ENCODE measurements at regions not wholly inside any gene's neighbourhood (a gene's known extent, or its start where the extent isn't known, plus 50 kb on each side); places are given as distances from the start of the nearest gene placed in this dataset.

DNA sequence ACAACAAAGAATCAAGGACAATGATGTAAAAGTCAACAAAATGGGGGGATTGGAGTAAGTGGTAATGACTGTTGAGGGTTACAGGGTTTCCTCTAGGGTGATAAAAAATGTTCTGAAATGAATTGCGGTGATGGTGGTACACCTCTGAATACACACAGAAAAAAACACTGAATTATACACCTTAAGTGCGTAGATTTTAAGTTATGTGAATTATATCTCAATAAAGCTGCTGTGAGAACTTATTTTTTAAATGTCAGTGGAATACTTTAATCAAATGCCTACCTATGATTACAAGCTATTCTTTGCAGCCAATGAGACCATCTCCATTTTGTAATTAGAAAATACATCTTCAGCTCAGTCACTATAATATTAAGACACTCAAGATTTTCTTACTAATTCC lies 53.5 kb downstream of the ZNF608 start:
- no peaks in the 10 kb centered on the region for H3K9me3 Mint-ChIP-seq (ENCODE audit: insufficient read depth)
- DNase-seq (no peak), ATAC-seq (no peak)
- H3K4me3 Mint-ChIP-seq, result no peak overlapping the region
- H3K27ac Mint-ChIP-seq, result no peak overlapping the region
- H3K27me3 Mint-ChIP-seq (ENCODE audit: low read depth), result peaks cover 3% of the 10 kb centered on the region
- ChIA-PET CTCF (no interaction called here), POLR2A (no interaction called here)
- no peaks in the 10 kb centered on the region for H3K4me1 Mint-ChIP-seq (ENCODE audit: low read depth)
- H3K36me3 Mint-ChIP-seq (ENCODE audit: low read depth), result no peaks in the 10 kb centered on the region

DNA sequence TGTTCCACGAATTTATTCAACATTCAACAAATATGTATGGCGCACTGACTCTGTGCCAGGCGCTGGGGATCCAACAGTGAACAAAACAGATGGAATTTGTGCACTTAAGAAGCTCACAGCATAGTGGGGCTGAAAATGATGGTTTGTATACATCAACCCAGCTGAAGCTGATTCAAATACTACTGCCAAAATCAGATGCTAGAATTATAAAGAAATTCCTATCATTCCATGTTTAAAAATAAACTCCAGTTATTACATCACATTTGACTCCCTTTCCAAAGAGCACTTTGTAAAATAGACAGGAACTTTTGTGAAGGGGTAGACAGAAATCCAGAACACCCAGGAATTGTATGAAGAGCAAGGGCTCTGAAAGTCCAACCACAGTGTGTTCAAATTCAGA lies 54.1 kb downstream of the ZNF608 start:
- no peak overlapping the region for H3K27ac Mint-ChIP-seq
- no peaks in the 10 kb centered on the region for H3K4me1 Mint-ChIP-seq (ENCODE audit: low read depth)
- CTCF ChIA-PET, result no interaction called here
- POLR2A ChIA-PET, result no interaction called here
- no peaks in the 10 kb centered on the region for H3K36me3 Mint-ChIP-seq (ENCODE audit: low read depth)
- no peak for DNase-seq
- no peak for ATAC-seq
- H3K4me3 Mint-ChIP-seq, result no peak overlapping the region
- no peaks in the 10 kb centered on the region for H3K9me3 Mint-ChIP-seq (ENCODE audit: insufficient read depth)
- peaks cover 3% of the 10 kb centered on the region for H3K27me3 Mint-ChIP-seq (ENCODE audit: low read depth)

DNA sequence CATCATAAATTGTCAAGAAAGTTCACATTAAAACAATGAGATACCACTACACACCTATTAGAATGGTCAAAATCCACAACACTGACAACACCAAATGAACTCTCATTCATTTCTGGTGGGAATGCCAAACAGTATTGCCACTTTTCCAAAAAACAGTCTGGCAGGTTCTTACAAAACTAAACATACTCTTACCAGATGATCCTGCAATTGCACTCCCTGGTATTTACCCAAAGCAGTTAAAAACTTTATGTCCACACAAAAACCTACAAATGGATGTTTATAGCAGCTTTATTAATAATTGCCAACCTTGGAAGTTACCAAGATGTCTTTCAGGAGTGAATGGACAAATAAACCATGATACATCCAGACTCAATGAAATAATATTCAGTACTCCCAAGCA lies 56.8 kb downstream of the ZNF608 start:
- no peaks in the 10 kb centered on the region for H3K4me1 Mint-ChIP-seq (ENCODE audit: low read depth)
- no peaks in the 10 kb centered on the region for H3K36me3 Mint-ChIP-seq (ENCODE audit: low read depth)
- ChIA-PET CTCF (no interaction called here), POLR2A (no interaction called here)
- H3K4me3 Mint-ChIP-seq, result no peak overlapping the region
- H3K9me3 Mint-ChIP-seq (ENCODE audit: insufficient read depth), result no peaks in the 10 kb centered on the region
- no peak overlapping the region for H3K27ac Mint-ChIP-seq
- peaks cover 3% of the 10 kb centered on the region for H3K27me3 Mint-ChIP-seq (ENCODE audit: low read depth)
- ATAC-seq (no peak), DNase-seq (no peak)

DNA sequence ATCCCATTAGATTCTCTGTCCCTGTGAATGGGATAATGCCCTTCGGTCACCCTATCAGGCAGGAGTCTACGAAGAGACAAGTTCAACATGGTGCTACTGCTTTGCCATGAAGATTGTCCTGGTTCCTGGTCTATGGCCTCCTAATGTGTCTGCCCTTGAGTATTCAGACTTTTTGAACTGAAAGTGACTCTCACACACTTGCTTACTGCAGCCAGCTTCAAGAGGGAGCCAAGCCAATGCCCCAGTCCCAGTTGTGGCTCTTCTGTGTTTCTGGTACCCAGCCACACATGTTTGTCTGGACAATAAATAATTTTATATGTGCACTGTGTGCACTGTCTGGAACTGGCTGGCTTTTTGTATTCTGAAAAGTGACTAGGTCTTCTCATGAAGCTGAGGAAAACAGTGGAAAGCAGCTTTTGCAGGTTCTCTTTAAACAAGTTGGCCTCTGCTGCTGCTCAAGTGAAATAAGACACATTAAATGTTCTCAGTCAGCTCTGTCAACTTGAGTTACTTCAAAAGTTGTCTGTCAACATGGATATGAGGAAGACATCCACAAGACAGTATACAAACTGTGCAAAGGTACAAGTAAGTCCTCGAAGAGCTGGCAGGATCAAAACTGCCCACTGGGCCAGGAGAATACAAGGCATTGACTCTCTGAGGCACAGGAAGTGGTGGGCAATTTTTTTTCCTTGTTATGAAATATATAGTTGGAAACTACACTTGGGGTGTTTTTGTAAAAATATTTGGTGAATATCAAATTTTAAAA lies 60.0 kb downstream of the ZNF608 start:
- POLR2A ChIA-PET, result no interaction called here

DNA sequence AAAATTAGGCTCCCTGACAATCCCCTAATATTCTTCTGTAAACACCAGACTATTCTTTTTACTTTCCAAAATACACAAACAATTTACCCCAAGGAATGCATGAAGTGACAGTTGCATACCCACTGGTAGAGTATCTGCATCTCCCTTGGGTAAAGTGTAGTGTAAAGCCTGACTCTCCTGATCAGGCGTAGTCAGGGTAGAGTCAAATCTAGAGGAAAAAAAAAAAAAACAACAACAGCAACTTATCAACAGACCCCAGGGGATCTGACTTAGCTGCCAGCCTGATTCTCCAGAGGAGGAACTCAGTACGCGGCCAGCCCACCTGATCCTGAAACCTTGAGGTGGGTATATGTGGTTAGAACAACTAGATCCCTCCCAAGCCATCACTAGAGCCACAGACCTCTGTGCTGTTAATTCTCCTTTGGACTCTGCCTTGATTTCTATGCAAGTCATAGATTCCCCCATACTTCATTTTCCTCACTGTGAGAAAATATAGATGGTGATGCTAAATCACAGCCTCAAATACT lies 61.0 kb downstream of the ZNF608 start:
- CTCF ChIA-PET, result no interaction called here
- H3K4me1 Mint-ChIP-seq (ENCODE audit: low read depth), result no peaks in the 10 kb centered on the region
- no peak for DNase-seq
- no peak overlapping the region for H3K27ac Mint-ChIP-seq
- peaks cover 4% of the 10 kb centered on the region for H3K9me3 Mint-ChIP-seq (ENCODE audit: insufficient read depth)
- peaks cover 1% of the 10 kb centered on the region for H3K27me3 Mint-ChIP-seq (ENCODE audit: low read depth)
- H3K36me3 Mint-ChIP-seq (ENCODE audit: low read depth), result no peaks in the 10 kb centered on the region
- ATAC-seq, result no peak
- POLR2A ChIA-PET, result no interaction called here
- no peak overlapping the region for H3K4me3 Mint-ChIP-seq

More for the DNA sequence above, 60.0 kb downstream of the ZNF608 start:
- Mint-ChIP-seq H3K36me3 (ENCODE audit: low read depth) (no peaks in the 10 kb centered on the region), H3K4me1 (ENCODE audit: low read depth) (no peaks in the 10 kb centered on the region), H3K4me3 (no peak overlapping the region), H3K27ac (no peak overlapping the region), H3K9me3 (ENCODE audit: insufficient read depth) (no peaks in the 10 kb centered on the region), H3K27me3 (ENCODE audit: low read depth) (peaks cover 1% of the 10 kb centered on the region)
- CTCF ChIA-PET, result no interaction called here
- DNase-seq, result no peak
- no peak for ATAC-seq

DNA sequence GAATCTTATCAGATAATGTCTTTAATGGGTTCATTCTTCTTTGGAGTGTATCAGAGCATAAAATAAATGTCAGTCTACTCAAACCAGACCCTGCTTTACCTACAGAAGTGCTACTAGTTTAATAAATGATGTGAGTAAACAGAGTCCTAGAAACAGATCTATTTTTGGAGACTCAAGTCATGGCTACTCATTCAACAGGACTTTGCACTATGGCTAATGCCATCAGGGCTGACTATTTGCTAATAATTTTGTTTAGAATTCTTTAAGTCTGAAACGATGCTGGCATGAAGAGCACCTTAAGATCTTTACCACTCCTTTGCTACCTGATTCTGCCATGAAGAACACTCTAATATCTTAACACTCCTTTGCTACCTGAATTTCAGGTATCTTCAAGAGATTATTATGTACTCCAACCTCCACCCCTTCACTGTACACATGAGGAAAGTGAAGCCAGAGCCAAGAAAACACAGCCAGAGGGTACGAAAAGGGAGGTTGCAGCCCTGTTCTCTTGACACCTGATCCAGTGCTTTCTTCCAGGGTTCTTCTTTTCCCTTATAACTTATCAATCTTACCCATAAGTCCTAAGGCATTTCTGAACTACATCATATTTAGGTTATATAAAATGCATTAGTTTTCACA lies 62.4 kb downstream of the ZNF608 start:
- H3K27me3 Mint-ChIP-seq (ENCODE audit: low read depth), result peaks cover 1% of the 10 kb centered on the region
- DNase-seq (no peak), ATAC-seq (no peak)
- H3K27ac Mint-ChIP-seq, result no peak overlapping the region
- H3K36me3 Mint-ChIP-seq (ENCODE audit: low read depth), result no peaks in the 10 kb centered on the region
- ChIA-PET CTCF (no interaction called here), POLR2A (no interaction called here)
- peaks cover 4% of the 10 kb centered on the region for H3K9me3 Mint-ChIP-seq (ENCODE audit: insufficient read depth)
- H3K4me1 Mint-ChIP-seq (ENCODE audit: low read depth), result no peaks in the 10 kb centered on the region
- H3K4me3 Mint-ChIP-seq, result no peak overlapping the region

DNA sequence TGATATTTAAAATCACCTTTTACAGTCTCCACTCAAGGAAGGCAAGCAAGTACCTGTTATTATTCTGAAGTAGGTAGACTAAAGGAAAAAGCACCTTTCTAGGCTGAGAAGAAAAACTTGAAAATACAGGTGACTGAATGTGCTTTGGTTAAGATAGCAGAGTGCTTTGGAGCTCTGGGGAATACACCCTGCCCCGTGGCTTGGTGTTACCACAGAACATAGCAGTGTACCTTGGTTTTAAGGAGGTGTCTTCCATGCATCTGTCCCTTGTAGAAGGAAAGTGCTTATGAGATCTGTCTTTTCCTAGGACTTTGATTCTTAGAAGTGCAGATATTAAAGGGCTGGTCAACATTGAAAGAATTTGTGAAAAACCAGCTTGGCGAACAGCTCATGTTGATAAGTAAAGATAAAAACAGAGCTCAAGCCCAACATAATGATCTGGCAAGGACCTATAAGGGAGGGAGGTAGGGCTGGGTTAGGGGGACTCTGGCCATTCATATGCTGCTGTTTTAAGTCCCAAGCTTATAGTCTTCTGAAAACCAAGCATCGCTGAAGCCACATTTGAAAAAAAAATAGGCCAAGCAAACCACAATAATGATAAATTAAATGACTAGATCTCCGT lies 66.8 kb downstream of the ZNF608 start:
- ATAC-seq (no peak), DNase-seq (no peak)
- POLR2A ChIA-PET, result no interaction called here
- CTCF ChIA-PET, result no interaction called here
- H3K4me3 Mint-ChIP-seq, result no peak overlapping the region
- H3K36me3 Mint-ChIP-seq (ENCODE audit: low read depth), result no peaks in the 10 kb centered on the region
- no peaks in the 10 kb centered on the region for H3K4me1 Mint-ChIP-seq (ENCODE audit: low read depth)
- H3K9me3 Mint-ChIP-seq (ENCODE audit: insufficient read depth), result peaks cover 4% of the 10 kb centered on the region
- H3K27me3 Mint-ChIP-seq (ENCODE audit: low read depth), result no peaks in the 10 kb centered on the region
- no peak overlapping the region for H3K27ac Mint-ChIP-seq

DNA sequence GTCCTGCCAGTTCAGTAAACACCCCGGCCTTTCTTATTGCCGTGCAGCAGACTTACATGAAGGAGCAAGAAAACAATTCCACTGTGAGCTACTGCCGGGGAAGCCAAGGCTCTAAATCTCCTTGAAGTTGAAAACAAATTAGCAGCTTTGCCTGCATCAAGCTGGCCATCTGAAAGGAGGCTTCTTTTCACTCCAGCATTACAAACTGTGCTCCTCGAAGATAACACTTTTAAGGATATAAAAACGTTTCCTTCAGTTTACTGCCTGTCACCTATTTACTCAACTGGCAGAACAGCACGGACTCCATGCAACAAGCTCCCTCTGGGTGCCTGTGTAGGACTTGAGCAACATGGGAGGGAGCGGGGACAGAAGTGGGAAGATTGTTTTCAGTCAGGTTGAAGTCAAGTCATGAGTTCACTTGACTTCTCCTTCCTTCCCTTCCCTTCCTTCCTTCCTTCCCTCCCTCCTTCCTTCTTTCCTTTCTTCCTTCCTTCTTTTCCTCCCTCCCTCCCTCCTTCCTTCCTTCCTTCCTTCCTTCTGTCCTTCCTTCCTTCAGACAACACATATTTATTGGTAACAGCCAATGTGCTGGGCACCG lies 67.4 kb downstream of the ZNF608 start:
- no peaks in the 10 kb centered on the region for H3K36me3 Mint-ChIP-seq (ENCODE audit: low read depth)

DNA sequence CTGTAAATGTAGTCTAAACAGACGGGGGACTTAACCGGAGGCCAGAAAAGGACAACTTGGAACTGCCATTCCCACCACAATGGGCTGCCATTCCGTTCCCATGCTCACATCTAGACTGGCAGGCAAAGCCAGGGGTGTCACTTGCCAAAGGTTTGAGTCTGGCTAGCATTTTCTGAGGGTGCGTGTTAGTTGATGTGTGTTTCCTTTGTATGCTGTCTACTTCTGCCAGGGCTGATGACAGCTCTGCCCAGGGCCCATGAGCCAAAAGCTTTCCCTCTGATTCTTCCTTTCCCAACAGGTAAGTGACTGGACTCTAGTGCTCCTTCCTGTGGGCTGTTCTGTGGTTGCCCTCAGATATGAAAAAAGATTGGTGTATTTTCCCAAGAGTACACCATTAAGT lies 68.0 kb downstream of the ZNF608 start:
- no peak overlapping the region for H3K27ac Mint-ChIP-seq
- CTCF ChIA-PET, result no interaction called here

More for the DNA sequence above, 67.4 kb downstream of the ZNF608 start:
- ChIA-PET CTCF (no interaction called here), POLR2A (no interaction called here)
- H3K4me1 Mint-ChIP-seq (ENCODE audit: low read depth), result no peaks in the 10 kb centered on the region
- no peak for ATAC-seq
- no peak overlapping the region for H3K4me3 Mint-ChIP-seq
- peaks cover 4% of the 10 kb centered on the region for H3K9me3 Mint-ChIP-seq (ENCODE audit: insufficient read depth)
- no peak overlapping the region for H3K27ac Mint-ChIP-seq
- no peaks in the 10 kb centered on the region for H3K27me3 Mint-ChIP-seq (ENCODE audit: low read depth)
- DNase-seq, result no peak

DNA sequence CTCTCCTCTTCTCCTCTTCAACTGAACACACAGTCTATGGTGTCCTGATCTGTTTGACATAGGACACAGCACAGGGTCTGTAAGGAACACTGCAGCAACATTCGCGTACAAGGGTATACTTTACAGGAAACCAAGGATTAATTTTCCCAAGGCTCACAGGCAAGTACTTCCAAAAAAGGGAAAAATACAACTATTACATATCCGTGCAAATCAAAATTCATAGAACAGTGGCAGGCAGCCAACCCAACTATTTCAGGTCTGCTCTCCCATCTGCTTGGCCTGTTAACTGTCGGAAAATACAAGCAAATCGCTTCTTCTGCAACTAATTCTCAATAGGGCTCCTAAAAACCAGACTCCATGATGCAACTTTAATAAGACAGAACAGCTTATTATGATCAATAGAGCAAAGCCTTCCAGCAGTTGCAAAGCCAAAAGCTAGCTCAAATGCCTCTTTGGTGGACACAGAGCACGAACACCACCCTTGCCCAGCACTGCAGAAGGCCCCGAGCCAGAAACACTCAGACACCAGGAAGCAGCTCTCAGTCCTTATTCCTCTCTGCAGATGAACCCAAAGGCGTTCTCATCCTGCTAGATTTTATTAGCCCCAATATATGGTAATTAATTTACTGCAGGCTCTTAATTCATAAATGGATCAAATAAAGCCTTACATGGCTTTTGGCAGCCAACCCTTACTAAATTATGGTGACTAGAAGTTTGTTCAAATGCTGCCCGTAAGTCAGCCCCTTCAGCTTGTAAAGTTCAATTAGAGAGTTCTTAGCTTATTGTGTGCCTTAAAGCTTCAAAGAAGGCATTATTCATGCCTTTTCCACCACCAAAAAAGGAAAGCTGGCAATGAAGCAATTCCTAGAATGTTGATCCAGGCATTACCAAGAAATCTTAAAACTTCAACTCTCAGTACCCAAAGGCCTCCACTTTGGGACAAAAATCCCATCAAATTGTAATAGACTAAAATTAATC lies 68.8 kb downstream of the ZNF608 start:
- peaks cover 4% of the 10 kb centered on the region for H3K9me3 Mint-ChIP-seq (ENCODE audit: insufficient read depth)
- DNase-seq, result no peak
- H3K4me1 Mint-ChIP-seq (ENCODE audit: low read depth), result no peaks in the 10 kb centered on the region
- ATAC-seq, result no peak
- H3K27ac Mint-ChIP-seq, result no peak overlapping the region
- H3K36me3 Mint-ChIP-seq (ENCODE audit: low read depth), result no peaks in the 10 kb centered on the region
- POLR2A ChIA-PET, result no interaction called here
- H3K4me3 Mint-ChIP-seq, result no peak overlapping the region
- CTCF ChIA-PET, result no interaction called here
- H3K27me3 Mint-ChIP-seq (ENCODE audit: low read depth), result no peaks in the 10 kb centered on the region

More for the DNA sequence above, 68.0 kb downstream of the ZNF608 start:
- POLR2A ChIA-PET, result no interaction called here
- Mint-ChIP-seq H3K4me3 (no peak overlapping the region), H3K4me1 (ENCODE audit: low read depth) (no peaks in the 10 kb centered on the region), H3K36me3 (ENCODE audit: low read depth) (no peaks in the 10 kb centered on the region), H3K27me3 (ENCODE audit: low read depth) (no peaks in the 10 kb centered on the region), H3K9me3 (ENCODE audit: insufficient read depth) (peaks cover 4% of the 10 kb centered on the region)
- ATAC-seq (no peak), DNase-seq (no peak)

DNA sequence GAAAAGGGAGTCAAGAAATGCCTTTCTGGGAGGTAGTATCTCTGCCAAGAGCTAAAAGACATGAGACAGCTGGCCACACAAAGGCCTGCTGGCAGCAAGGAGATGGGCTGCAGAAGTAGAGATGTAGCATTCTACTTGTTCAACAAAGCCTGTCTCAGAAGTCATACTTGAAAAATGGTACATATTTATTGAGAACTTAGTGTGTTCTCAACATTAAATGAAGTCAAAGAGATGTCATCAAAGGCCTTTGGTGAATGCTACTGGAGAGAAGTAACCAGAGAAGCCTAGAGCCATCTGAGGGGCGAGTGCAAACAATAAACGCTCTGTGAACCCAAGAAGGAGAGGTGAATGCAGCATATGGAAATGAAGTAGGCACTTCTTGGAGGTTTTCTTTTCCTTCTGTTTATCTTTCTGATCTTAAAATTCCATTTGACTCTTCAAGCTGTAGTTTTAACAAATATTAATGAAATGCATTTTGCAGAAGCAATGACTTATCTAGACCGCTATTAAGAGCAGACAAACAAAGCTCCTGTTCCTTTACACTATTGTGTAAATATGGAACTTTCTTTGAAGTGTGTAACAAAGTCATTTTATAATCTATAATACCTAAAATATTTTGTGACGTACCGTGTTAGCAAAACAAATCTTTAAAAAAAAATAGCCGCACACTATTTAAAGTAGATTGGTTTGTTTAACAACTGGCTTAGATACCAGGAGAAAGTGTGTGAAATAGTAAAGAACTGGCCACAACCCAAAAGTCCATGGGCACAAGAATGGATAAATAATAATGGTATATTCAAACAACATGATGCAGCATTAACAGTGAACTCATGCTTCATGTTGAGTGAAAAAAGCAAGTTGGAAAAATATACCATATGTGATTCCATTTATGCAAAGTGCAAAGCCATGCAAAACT lies 70.2 kb downstream of the ZNF608 start:
- no peak for ATAC-seq
- ChIA-PET CTCF (no interaction called here), POLR2A (no interaction called here)
- Mint-ChIP-seq H3K36me3 (ENCODE audit: low read depth) (no peaks in the 10 kb centered on the region), H3K9me3 (ENCODE audit: insufficient read depth) (peaks cover 4% of the 10 kb centered on the region), H3K27me3 (ENCODE audit: low read depth) (no peaks in the 10 kb centered on the region), H3K27ac (no peak overlapping the region), H3K4me3 (no peak overlapping the region), H3K4me1 (ENCODE audit: low read depth) (no peaks in the 10 kb centered on the region)
- no peak for DNase-seq

Measured in activated CD8-positive, alpha-beta T cell treated with anti-CD3 and anti-CD28 coated beads, Interleukin-2, amount 10 ng/mL, durations not matched to agents 7 days and 5 days (primary cell).